GM18502 (cell line): ENCODE measurements at regions not wholly inside any gene's neighbourhood (a gene's known extent, or its start where the extent isn't known, plus 50 kb on each side); places are given as distances from the start of the nearest gene placed in this dataset.
"Not testable (repeated sequence)": the region's sequence is repeated elsewhere in the genome, so short reads cannot be mapped to it uniquely, and the experiment has no call there.

Source experiments
- ATAC-seq: cut with Tn5 transposase; IDR thresholded peaks from one replicate; pipeline ENCODE4 v1.9.1; 2021; ENCODE audit warnings: mild to moderate bottlenecking; ENCODE audit not compliant: unreplicated experiment, poor library complexity

DNA sequence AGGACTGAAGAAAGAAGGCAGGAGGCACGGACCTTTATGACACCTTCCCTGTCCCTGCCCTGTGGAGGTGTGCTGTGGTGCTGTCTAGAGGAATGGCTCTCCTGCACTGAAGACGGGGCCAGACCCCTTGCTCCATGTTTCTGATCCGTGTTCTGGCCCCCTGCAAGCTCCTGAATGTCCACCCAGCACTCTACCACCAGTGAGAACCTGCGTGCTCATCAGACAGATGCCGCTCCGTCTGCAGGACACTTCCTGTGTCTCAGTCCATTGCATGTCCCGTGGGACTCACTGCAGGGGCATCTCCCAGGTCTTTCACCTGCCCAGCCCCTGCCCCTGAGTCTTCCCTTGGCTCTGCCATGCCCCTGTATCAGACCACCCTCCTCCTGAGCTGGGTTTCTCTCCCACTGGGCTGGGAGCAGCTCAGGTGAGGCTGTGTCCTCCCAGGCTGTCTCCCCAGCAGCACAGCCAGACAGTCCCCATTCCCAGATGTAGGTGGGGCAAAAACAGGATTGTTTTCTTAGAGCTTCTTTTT, 278.3 kb upstream of the ZNF32 start:
- no peak for ATAC-seq

- ATAC-seq: no peak
Observed at GRCh38 chr10:43926371-43926770, 277.7 kb upstream of the ZNF32 start.

GRCh38 chr10:43925793-43926192, 277.1 kb upstream of the ZNF32 start:
- no peak for ATAC-seq

DNA sequence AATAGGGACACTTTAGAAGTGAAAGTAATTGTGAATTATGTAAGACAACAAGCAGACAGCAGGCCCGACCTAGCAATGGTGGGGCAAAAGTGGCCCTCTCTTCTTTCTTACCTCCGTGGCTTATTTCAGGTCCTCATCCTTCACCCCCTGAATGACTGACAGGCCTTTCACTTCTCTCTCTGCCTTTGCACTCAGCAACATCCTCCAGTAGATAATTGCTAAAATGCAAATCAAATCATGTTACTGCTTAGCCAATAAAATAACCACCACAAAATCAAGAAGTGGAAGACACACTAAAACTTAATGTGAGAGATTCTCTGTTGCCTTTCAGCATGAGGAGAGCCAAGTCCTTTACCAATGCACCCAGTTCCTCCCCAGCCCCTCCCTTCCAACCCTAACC, 274.6 kb upstream of the ZNF32 start:
- ATAC-seq: no peak

DNA sequence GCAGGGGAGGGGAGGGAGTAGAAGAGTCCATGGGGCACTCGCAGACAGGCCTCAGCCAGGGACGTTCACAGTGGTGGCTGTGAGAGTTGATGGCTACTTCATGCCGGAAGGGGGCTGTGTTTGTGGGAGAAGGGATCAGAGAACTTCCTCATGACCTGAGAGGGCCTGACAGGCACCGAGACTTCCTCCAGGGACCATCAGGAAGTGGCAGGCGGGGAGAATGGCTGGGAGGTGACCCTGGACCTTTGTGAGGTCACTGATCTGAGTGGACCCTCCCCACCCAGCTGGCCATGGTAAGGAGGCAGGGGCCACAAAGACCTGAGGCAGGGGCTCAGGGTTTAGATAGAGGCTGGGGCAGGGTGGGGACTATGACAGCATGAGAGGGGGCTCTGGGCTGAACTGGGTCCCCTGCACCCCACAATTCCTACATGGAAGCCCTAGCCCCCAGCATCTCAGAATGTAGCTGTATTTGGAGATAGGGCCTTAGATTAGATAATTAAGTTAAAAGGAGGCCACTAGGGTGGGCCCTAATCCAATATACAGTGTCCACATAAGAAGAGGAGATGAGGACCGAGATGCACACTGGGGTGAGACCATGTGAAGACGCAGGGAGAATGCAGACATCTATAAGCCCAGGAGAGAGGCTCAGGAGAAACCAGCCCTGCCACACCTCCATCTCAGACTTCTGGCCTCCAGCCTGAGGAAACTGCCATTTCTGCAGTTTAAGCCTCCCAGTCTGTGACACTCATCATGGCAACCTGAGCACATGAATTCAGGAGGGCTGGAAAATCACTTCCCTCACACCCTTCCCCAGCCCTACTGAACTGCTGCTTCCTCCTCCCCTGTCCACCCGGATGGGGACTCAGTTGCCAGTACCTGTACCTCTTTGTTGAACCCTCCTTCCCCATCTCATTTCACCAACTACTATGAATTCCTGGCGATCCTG, 273.9 kb upstream of the ZNF32 start:
- no peak for ATAC-seq

DNA sequence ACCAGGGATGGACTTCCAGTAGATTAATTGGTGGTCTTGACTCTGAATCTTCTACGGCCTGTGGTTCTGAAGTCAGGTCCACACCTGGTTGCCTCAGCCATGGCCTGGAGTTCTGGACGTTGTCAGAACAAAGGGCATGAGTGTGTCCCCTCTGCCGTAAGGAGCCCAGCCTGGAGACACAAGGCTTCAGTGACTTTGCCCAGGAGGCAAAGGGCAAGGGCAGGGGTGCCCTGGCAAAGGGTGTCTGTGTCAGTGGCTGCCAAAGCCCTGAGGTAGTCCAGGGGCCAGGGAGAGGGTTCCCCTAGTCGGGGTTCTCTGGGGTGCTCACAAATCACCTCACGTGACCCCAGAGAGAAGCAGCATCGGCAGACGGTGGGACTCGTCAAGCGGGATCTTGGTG, 273.2 kb upstream of the ZNF32 start:
- ATAC-seq: no peak

GRCh38 chr10:43921478-43921877, 272.8 kb upstream of the ZNF32 start:
- no peak for ATAC-seq

DNA sequence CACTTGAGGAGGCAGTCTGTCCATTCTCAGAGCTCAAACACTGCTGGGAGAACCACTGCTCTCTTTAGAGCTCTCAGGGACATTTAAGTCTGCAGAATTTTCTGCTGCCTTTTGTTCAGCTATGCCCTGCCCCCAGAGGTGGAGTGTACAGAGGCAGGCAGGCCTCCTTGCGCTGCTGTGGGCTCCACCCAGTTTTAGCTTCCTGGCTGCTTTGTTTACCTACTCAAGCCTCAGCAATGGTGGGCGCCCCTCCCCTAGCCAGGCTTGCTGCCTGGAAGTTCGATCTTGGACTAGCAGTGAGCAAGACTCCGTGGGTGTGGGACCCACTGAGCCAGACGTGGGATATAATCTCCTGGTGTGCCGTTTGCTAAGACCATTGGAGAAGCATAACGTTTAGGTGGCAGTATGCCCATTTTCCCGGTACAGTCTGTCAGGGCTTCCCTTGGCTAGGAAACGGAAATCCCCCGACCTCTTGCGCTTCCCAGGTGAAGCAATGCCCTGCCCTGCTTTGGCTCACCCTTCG, 271.6 kb upstream of the ZNF32 start:
- ATAC-seq: not testable (repeated sequence)

GRCh38 chr10:43913676-43914235, 265.1 kb upstream of the ZNF32 start:
- ATAC-seq: no peak

- ATAC-seq: no peak
Observed at GRCh38 chr10:43912469-43912868, 263.8 kb upstream of the ZNF32 start.

GRCh38 chr10:43906490-43906889, 257.8 kb upstream of the ZNF32 start:
- ATAC-seq: no peak

- no peak for ATAC-seq
Observed at GRCh38 chr10:43905512-43906236, 257.0 kb upstream of the ZNF32 start.

GRCh38 chr10:43904844-43905243, 256.2 kb upstream of the ZNF32 start:
- no peak for ATAC-seq

DNA sequence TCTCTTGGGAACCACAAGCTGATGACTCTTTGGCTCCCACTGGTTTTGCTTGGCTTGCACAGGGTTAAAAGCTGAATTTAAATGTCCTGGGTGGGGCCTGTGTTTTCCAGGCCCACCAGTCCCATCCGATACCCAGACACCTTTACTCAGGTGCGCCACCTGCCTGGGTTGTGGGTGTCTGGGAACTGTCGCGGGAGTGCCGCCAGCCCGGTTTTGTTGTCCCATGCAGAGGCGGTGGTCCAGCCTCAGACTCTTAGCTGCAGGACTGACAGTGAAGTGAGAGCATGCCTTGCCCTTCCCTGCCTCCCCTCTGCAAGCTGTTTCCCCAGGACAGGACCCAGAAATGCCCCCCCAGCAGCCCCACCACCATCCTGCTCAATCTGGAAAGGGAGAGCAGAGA, 255.6 kb upstream of the ZNF32 start:
- ATAC-seq: no peak

- no peak for ATAC-seq
Observed at GRCh38 chr10:43903451-43903850, 254.8 kb upstream of the ZNF32 start.

DNA sequence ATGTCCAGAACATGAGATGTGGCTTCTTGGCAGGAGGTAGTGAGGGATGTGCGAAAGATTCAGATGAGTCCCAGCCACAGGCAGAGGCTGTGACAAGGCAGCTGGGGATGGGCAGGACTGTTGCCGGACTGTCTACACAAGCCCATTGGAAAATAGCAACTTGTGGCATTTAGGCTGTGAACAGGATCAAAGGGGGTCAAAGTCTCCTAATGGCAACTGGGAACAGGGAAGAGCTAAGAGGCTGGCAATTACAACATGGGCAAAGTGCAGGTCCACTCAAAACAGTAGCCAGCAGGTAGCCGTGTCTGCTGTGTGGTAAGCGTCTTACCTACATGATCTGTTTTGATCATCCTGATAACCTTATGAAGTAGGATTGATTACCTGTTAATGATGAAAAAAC, 254.2 kb upstream of the ZNF32 start:
- no peak for ATAC-seq

GRCh38 chr10:43901744-43902504, 253.2 kb upstream of the ZNF32 start:
- no peak for ATAC-seq

DNA sequence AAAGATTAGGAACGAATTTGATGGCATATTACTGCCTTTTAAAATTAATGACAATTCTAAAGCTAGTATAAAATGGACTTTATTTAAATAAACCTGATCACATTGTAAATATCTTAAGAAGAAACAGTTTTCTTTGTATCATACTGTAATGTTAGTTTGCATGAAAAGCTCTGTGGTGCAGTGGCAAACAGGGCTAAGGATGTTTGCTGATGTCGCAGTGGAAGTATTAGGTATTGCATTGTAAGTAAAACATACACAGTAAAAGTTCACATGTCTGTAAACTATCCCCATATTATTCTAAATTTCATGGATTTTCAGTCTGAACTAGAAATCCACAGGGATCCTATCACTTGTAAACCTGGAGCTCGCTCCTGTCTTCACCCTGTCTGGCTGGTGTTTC, 252.6 kb upstream of the ZNF32 start:
- no peak for ATAC-seq

- ATAC-seq: no peak
Observed at GRCh38 chr10:43900571-43900970, 251.9 kb upstream of the ZNF32 start.
